Head of caudate nucleus (tissue), 42 donors: ENCODE measurements at regions not wholly inside any gene's neighbourhood (a gene's known extent, or its start where the extent isn't known, plus 50 kb on each side); places are given as distances from the start of the nearest gene placed in this dataset.
A peak's percentile ranks its signal among the peaks of the same experiment; 100 is the strongest.

Source experiments
- DNase-seq, 42 donors: peaks; one replicate each; pipeline versions ENCODE4 v3.0.0 to v3.0.0-alpha.2; 2020 to 2021; ENCODE audit warnings: mixed read lengths in 7 of 42
- intact Hi-C: fragments of 100-400 bp; cut with DNase I; formaldehyde crosslinking; loops from one replicate; pipeline ENCODE4 v1.15.0; 2022

- DNase-seq = peak in 41 of 42 donors; percentile 42 to 93 (median 77)
- intact Hi-C loops = no loop called here
Observed at GRCh38 chr17:77489893-77490255, 349.1 kb downstream of the SEC14L1 start.

GRCh38 chr17:77490361-77491183 is 349.8 kb downstream of the SEC14L1 start:
- intact Hi-C loops = no loop called here
- peak in 1 of 42 donors; percentile 28 for DNase-seq

- intact Hi-C loops = no loop called here
- DNase-seq = peak in 3 of 42 donors; percentile 2 to 29 (median 28)
Observed at GRCh38 chr17:77491921-77492445, 351.2 kb downstream of the SEC14L1 start.

GRCh38 chr17:77492446-77493237 is 351.9 kb downstream of the SEC14L1 start:
- intact Hi-C loops = no loop called here
- peak in 6 of 42 donors; percentile 3 to 36 (median 10) for DNase-seq

- peak in 5 of 42 donors; percentile 2 to 37 (median 8) for DNase-seq
- intact Hi-C loops = no loop called here
Observed at GRCh38 chr17:77493238-77493820, 352.6 kb downstream of the SEC14L1 start.

- intact Hi-C loops = loop anchor here (2.0 kb wide), 2 partner anchors 63 to 161 kb away; no protein-coding TSS in a partner anchor
- peak in 5 of 42 donors; percentile 1 to 25 (median 12) for DNase-seq
Observed at GRCh38 chr17:77493901-77494663, 353.3 kb downstream of the SEC14L1 start.

- DNase-seq = peak; percentile 50 to 92 (median 82)
- intact Hi-C loops = loop anchor here (2.0 kb wide), 2 partner anchors 64 to 162 kb away; no protein-coding TSS in a partner anchor
Observed at GRCh38 chr17:77494664-77495435, 354.1 kb downstream of the SEC14L1 start.

GRCh38 chr17:77495575-77495974 is 354.8 kb downstream of the SEC14L1 start:
- peak in 9 of 42 donors; percentile 1 to 38 (median 15) for DNase-seq

GRCh38 chr17:77496401-77496801 is 355.6 kb downstream of the SEC14L1 start:
- intact Hi-C loops = no loop called here
- peak in 7 of 42 donors; percentile 0 to 28 (median 8) for DNase-seq

More at GRCh38 chr17:77495575-77495974, 354.8 kb downstream of the SEC14L1 start:
- intact Hi-C loops = loop anchor here (2.0 kb wide), 2 partner anchors 65 to 163 kb away; no protein-coding TSS in a partner anchor

- peak in 6 of 42 donors; percentile 1 to 35 (median 14) for DNase-seq
- intact Hi-C loops = no loop called here
Observed at GRCh38 chr17:77496831-77497577, 356.2 kb downstream of the SEC14L1 start.

GRCh38 chr17:77497578-77497934 is 356.8 kb downstream of the SEC14L1 start:
- DNase-seq = peak in 4 of 42 donors; percentile 1 to 27 (median 5)

GRCh38 chr17:77498091-77498741 is 357.4 kb downstream of the SEC14L1 start:
- intact Hi-C loops = no loop called here
- peak in 5 of 42 donors; percentile 1 to 21 (median 6) for DNase-seq

More at GRCh38 chr17:77497578-77497934, 356.8 kb downstream of the SEC14L1 start:
- intact Hi-C loops = no loop called here

GRCh38 chr17:77498791-77499698 is 358.3 kb downstream of the SEC14L1 start:
- peak in 7 of 42 donors; percentile 1 to 34 (median 18) for DNase-seq
- intact Hi-C loops = no loop called here

- intact Hi-C loops = no loop called here
- DNase-seq = peak in 7 of 42 donors; percentile 3 to 40 (median 13)
Observed at GRCh38 chr17:77499699-77500435, 359.1 kb downstream of the SEC14L1 start.
